ENCODE measurements at regions not wholly inside any gene's neighbourhood (a gene's known extent, or its start where the extent isn't known, plus 50 kb on each side); places are given as distances from the start of the nearest gene placed in this dataset.

- TF ChIP-seq EZH2 (IDR thresholded peaks at IDR 0.05; ENCODE audit: borderline replicate concordance, low read depth, low read length, severe bottlenecking): no peak
- TF ChIP-seq, protein P1, sequence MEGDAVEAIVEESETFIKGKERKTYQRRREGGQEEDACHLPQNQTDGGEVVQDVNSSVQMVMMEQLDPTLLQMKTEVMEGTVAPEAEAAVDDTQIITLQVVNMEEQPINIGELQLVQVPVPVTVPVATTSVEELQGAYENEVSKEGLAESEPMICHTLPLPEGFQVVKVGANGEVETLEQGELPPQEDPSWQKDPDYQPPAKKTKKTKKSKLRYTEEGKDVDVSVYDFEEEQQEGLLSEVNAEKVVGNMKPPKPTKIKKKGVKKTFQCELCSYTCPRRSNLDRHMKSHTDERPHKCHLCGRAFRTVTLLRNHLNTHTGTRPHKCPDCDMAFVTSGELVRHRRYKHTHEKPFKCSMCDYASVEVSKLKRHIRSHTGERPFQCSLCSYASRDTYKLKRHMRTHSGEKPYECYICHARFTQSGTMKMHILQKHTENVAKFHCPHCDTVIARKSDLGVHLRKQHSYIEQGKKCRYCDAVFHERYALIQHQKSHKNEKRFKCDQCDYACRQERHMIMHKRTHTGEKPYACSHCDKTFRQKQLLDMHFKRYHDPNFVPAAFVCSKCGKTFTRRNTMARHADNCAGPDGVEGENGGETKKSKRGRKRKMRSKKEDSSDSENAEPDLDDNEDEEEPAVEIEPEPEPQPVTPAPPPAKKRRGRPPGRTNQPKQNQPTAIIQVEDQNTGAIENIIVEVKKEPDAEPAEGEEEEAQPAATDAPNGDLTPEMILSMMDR (IDR thresholded peaks at IDR 0.05; ENCODE audit: borderline replicate concordance, extremely low read depth, low read length, poor library complexity, severe bottlenecking): no peak
Observed at GRCh38 chr2:15840969-15841368, 99.4 kb upstream of the MYCN start.

Data from DND-41 (cell line).